Dedifferentiated amniotic fluid mesenchymal stem cell (primary cell): ENCODE measurements at regions not wholly inside any gene's neighbourhood (a gene's known extent, or its start where the extent isn't known, plus 50 kb on each side); places are given as distances from the start of the nearest gene placed in this dataset.

ENCODE experiments used
- DNase-seq: peaks from one replicate; pipeline ENCODE4 v3.0.0-alpha.2; 2016; ENCODE audit errors: extremely low spot score

DNA sequence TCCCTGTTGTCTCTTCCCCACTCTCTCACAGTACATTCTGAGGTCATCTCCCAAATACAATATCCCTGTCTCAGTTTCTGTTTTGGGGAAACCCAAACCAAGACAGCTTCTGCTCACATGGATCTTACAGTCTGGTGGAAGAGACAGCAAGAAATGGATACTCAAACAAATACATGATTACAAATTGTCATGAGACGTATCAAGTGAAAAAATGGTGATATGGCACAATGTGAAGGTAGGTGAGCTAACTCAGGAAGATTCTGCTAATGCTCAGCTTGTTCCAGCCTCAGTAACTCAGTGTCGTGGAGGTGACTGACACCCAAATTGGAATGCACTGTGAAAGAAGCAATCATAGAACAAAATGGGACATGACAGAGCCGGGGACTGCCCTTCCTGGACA is 68.3 kb downstream of the CHST1 start:
- DNase-seq, result no peak

- DNase-seq, result no peak
Measured at GRCh38 chr11:45596571-45596970, 68.9 kb downstream of the CHST1 start.

DNA sequence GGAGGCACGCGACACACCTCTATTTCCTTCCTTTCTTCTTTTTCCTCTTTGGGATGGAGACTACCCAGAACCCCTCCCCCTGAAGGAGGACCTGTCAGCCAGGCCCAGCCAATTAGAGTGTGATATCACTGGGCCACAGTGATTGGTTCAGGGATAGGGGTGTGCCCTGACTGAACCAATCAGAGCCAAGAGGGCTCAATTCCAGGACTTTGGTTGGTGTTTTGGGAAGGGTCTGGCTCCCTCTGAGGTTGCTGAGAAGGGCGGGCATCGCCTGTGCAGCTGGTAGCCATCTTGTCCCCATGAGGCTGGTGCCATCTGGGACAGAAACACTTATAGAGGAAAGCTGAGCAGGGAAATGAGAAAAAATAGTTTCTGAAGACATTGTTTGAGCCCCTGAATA is 71.4 kb downstream of the CHST1 start:
- DNase-seq, result no peak

DNA sequence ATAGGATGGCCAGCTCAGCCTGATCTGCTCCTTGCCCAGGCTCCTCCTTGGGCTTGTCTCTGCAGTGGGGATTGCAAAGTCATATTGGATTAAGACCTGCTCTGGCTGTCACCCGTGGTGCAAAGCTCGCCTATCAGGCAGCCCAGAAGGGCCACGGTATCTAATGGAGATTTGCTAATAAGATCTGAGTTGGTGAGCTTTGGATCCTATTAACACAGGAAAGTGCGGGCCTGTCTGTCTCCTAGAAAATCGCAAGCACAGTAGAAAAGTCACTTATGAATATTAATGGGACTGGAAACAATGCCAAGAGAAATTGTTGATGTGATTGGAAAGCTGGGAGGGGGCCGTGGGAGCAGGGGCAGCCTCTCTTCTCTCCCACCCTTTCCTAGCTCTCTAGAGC is 72.8 kb downstream of the CHST1 start:
- DNase-seq, result no peak

DNA sequence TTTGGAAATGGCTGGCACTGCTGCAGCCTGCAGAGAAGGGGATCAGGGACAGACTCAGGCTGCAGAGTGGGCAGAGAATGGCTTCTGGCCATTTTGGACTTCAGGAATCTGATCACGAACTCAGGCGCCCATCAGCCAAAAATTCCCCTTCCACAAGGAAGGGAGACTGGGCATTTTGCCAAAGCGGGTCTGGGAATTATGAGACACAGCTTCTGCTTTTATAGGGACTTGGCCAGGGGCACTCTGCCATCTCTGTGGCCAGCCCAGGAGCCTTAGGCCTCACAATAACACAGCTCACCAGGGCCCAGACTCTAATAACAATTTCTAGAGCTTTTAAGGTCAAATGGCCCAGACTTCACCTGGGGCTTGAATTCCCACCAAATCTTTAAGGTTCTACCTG is 74.7 kb downstream of the CHST1 start:
- no peak for DNase-seq

- DNase-seq, result no peak
Measured at GRCh38 chr11:45585205-45585604, 80.2 kb downstream of the CHST1 start.

DNA sequence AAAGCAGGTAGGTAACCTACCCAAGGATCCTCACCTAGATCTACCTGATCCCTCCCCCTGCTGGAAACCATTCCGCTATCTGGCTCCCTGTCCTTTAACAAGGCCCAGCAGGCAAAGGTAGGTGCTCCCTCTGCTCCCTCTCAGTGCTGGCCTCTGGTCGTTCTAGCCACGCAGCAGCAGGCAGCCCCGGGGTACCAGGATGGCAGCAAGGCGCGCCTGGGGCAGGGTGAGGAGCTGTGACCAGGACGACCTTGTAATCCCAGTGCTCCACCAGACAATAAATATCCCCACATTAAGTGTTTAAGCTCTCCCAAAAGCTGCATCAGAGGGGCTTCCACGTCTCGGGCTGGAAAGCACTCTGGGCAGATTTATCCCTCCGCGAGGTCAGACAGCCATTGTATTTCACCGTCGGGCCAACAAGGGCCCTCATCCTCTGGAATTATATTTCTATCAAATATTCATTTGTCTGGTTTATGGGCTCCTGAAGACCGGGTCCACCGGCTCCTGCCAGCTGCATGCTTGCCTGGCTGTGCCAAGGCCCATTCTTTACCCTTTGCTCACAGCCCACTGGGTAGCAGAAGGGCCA is 81.3 kb downstream of the CHST1 start:
- DNase-seq, result no peak

GRCh38 chr11:45580399-45580798 is 85.0 kb downstream of the CHST1 start:
- no peak for DNase-seq

DNA sequence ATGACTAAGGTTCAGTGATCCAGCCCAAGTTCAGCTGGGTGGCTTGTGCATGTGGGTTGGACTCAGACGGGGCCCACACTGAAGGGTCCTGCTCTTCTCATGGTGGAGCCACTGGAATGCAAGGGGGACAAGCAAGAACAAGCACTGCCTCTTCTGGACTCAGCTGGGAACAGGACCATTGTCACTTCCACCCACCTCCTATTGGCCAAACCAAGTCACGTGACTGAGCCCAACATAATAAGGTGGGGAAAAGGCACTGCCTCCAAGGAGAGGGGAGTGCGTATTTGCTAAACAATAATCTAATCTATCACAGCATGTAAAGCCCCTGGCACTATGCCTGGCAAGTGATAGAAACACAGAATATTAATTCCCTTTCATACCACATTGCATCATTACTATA is 87.1 kb downstream of the CHST1 start:
- no peak for DNase-seq

GRCh38 chr11:45577752-45578151 is 87.7 kb downstream of the CHST1 start:
- no peak for DNase-seq

DNA sequence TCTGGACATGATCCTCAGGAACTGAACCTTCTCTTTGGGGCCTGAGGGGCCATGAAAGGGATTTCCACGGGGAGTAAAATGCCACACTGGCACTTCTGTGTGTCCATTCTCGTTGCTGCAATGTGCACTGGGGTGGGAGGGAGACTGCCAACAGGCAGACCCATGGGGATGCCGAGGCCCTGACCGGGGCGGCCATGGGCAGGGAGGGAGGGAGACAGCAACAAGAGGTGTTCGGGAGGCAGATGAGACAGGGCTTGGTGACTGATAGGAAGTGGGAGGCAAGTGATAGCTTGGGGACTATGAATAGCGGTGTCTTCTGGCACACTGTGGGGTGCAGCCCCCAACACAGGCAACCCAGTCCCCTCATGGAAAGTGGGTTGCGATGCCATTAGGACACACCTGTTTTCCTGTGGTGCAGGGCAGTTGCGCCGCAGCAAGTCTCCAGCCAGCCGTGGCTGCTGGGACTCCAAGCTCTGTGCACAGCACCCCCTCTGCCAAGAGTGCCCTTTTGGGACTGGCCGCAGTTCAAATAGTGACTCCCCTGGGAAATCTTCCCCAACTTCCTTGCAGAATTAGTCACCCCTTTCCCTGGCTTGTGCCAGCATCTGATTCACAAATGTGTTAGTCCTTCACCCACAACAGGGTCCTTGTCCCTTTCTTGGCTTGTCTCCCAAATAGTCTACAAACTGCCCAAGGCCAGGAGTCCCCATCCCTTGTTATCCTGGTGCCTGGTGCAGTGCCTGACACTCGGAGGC is 88.8 kb downstream of the CHST1 start:
- DNase-seq, result no peak

- DNase-seq, result no peak
Measured at GRCh38 chr11:45573728-45574127, 91.7 kb downstream of the CHST1 start.

DNA sequence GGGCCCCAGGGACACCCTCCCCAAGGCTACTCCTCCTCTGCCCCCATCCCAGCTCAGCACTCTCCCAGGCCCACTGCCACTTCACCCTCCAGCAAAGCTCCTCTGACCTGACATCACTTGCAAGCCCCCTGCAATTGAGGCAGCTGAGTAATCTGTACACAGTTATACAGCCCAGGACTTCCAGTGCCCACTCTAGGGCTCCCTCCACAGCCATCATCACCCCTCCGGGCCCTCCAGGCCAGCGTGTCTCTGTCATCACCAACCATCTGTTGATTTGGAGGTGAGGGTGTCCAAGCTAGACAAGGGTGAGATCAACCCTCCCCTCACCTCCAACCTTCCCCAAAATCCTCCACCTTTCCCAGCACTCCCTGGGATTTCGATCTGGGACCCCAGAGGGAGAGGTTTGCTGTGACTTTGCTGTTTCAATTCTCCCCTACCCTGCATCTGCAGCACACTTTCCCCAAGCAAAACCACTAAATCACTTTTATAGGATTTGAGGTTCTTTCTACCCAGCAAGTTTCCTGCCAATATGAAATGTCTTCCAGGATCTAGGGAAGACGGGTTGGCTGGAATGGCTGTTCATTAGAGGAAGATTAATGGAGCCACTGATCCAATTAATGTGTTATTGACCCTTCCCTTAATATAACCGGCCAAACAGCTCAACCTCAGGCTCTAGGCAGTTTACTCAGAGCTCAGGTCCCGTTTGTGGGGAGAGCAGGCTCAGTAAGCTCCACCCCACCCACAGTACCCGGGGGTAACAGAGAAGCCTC is 92.9 kb downstream of the CHST1 start:
- DNase-seq, result no peak

DNA sequence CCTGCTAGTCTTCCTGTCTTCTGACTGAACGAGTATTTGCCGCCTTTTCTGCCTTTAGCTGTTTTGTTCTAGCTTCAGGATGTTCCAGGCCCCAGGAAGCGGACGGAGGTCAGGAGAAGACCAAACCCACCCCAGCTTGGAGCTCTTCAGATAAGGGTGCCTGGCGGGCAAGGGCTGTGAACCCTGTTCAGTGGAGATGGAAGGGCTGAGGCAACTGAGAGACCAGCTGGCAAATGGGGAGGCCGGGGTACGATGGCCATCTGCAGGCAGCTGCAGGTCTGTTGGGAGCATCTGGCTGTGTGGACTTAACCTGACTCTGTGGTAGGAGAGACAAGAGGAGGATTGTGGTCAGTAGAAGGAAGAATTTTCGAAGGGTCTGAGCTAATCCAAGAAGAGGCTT is 95.6 kb downstream of the CHST1 start:
- no peak for DNase-seq

DNA sequence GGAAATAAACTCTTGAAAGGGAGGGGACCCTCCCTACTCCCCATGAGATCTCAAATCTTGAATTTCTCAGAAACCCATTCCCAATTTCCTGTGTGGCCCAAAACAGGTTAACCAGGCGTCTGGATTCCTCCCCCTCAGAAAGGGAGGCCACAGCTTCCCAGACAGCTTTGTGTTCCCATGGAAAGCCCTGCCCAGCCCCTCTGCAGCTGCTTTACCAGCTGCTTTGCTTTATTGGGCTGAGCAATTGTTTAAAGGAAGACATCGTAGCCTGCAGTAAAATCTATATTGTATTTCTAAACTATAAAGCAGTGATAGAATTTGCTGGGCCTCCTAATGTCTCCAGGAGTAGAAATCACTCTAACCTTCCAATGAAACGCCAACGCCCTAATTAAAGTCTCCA is 97.4 kb downstream of the CHST1 start:
- no peak for DNase-seq

DNA sequence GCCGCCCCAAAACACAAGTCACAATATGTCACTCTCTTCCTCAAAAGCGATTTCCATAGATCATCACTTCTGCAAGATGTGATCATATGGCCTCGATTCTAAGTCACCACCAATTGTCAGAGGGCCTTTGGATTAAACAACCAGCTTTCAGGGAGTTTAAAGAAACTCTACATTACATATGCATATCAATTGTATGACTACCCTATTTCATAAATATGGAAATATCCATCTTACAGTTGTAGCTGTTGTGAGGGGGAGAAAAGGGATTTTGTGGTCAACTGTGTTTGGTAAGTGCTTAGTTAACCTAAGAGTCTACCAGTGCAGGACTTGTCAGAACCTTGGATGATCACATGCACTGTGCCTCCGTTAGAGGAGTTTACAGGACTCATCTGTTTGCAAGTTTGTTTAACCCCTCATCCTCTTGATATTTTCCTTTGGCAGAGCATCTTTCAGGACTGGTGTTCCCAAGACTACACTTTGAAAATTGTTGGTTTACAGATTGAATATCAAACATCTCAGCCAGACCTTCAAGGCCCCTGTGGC is 99.9 kb downstream of the CHST1 start:
- no peak for DNase-seq

GRCh38 chr11:45563810-45564209 is 101.6 kb downstream of the CHST1 start:
- DNase-seq, result no peak

DNA sequence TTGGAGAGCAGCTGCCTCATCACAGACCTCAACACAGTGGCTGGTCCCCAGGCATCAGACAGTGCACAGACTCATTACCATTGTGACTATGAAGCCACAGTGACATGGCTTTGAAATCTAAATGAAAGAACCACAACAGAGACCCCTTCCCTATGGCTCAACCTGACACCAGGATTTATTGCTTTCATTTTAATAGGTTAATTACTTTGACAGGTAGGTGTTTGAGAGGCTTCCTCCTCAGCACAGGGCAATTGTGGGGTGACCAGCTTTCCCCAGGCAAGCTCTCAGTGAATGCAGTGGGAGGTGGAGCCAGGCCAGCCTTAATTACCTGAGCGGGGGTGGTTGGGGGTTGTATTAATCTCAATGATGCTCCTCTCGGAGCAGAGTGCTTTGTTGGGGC is 102.3 kb downstream of the CHST1 start:
- DNase-seq, result no peak

- DNase-seq, result no peak
Measured at GRCh38 chr11:45560913-45561281, 104.5 kb downstream of the CHST1 start.

GRCh38 chr11:45560155-45560912 is 105.1 kb downstream of the CHST1 start:
- no peak for DNase-seq

GRCh38 chr11:45556851-45557707 is 108.3 kb downstream of the CHST1 start:
- no peak for DNase-seq
